Epidermal melanocyte (primary cell): ENCODE measurements at regions not wholly inside any gene's neighbourhood (a gene's known extent, or its start where the extent isn't known, plus 50 kb on each side); places are given as distances from the start of the nearest gene placed in this dataset.
"Not testable (repeated sequence)": the region's sequence is repeated elsewhere in the genome, so short reads cannot be mapped to it uniquely, and the experiment has no call there.

Experiments used
- DNase-seq: peaks from one replicate; pipeline ENCODE4 v3.0.0; 2011; ENCODE audit warnings: low spot score; ENCODE audit not compliant: insufficient read length

GRCh38 chr20:12199703-12200102 is 282.0 kb downstream of the BTBD3 start:
- DNase-seq: no peak

GRCh38 chr20:12201289-12201991 is 283.7 kb downstream of the BTBD3 start:
- DNase-seq: peak; percentile 17

GRCh38 chr20:12203399-12203798 is 285.7 kb downstream of the BTBD3 start:
- DNase-seq: no peak

- DNase-seq: no peak
Observed at GRCh38 chr20:12203981-12204380, 286.3 kb downstream of the BTBD3 start.

GRCh38 chr20:12207875-12208274 is 290.2 kb downstream of the BTBD3 start:
- no peak for DNase-seq

GRCh38 chr20:12210591-12210990 is 292.9 kb downstream of the BTBD3 start:
- DNase-seq: no peak

GRCh38 chr20:12211361-12211760 is 293.7 kb downstream of the BTBD3 start:
- DNase-seq: no peak

GRCh38 chr20:12217382-12217781 is 299.7 kb downstream of the BTBD3 start:
- DNase-seq: no peak

- DNase-seq: no peak
Observed at GRCh38 chr20:12219798-12220197, 302.1 kb downstream of the BTBD3 start.

- no peak for DNase-seq
Observed at GRCh38 chr20:12223057-12223456, 305.4 kb downstream of the BTBD3 start.

- no peak for DNase-seq
Observed at GRCh38 chr20:12225898-12226297, 308.2 kb downstream of the BTBD3 start.

GRCh38 chr20:12229891-12230290 is 312.2 kb downstream of the BTBD3 start:
- DNase-seq: no peak

GRCh38 chr20:12237772-12238171 is 320.1 kb downstream of the BTBD3 start:
- DNase-seq: peak; percentile 69

- no peak for DNase-seq
Observed at GRCh38 chr20:12241065-12241464, 323.4 kb downstream of the BTBD3 start.

GRCh38 chr20:12243327-12243726 is 325.6 kb downstream of the BTBD3 start:
- no peak for DNase-seq

- DNase-seq: no peak
Observed at GRCh38 chr20:12248481-12248880, 330.8 kb downstream of the BTBD3 start.

GRCh38 chr20:12250661-12251060 is 333.0 kb downstream of the BTBD3 start:
- DNase-seq: not testable (repeated sequence)

- no peak for DNase-seq
Observed at GRCh38 chr20:12252793-12253192, 335.1 kb downstream of the BTBD3 start.

GRCh38 chr20:12255461-12255970 is 337.8 kb downstream of the BTBD3 start:
- DNase-seq: no peak

- DNase-seq: no peak
Observed at GRCh38 chr20:12256806-12257205, 339.1 kb downstream of the BTBD3 start.

- DNase-seq: no peak
Observed at GRCh38 chr20:12262747-12263146, 345.1 kb downstream of the BTBD3 start.

GRCh38 chr20:12264711-12265110 is 347.0 kb downstream of the BTBD3 start:
- DNase-seq: no peak

GRCh38 chr20:12265662-12266061 is 348.0 kb downstream of the BTBD3 start:
- DNase-seq: no peak
